Suprapubic skin (tissue), 3 donors: ENCODE measurements at regions not wholly inside any gene's neighbourhood (a gene's known extent, or its start where the extent isn't known, plus 50 kb on each side); places are given as distances from the start of the nearest gene placed in this dataset.

Experiments used
- CTCF ChIP-seq, 2 donors: fragments of 200-600 bp in 1 of 2; fragments of 450-650 bp in 1 of 2; sonication (generic) in 1 of 2; IDR thresholded peaks; one replicate each; pipeline ENCODE4 v1.5.1; 2016 to 2019; ENCODE audit warnings: antibody characterized with exemption in 2 of 2, mild to moderate bottlenecking in 1 of 2, moderate library complexity in 1 of 2
- EP300 ChIP-seq: sonication (generic); formaldehyde crosslinking; IDR thresholded peaks from one replicate; pipeline ENCODE4 v1.6.1; 2017; ENCODE audit warnings: antibody characterized with exemption

- TF ChIP-seq CTCF (IDR thresholded peaks at IDR 0.05) (no peak), EP300 (no peak)
These were observed 461.0 kb upstream of the HTR1E start for GRCh38 chr6:86476311-86476710.
